Cardiac fibroblast (primary cell): ENCODE measurements at regions not wholly inside any gene's neighbourhood (a gene's known extent, or its start where the extent isn't known, plus 50 kb on each side); places are given as distances from the start of the nearest gene placed in this dataset.

Experiments used
- DNase-seq, 2 donors: peaks; one replicate each; pipeline versions ENCODE4 v3.0.0 to v3.0.0-alpha.2; 2010; ENCODE audit warnings: low read depth in 2 of 2
- H3K4me3 ChIP-seq, 2 donors: replicated peaks in 1 of 2; 1 replicate in 1 of 2; 2 replicates in 1 of 2; pipeline ENCODE4 v1.5.1; 2011; ENCODE audit warnings: low read depth in 2 of 2, low read length in 2 of 2, mild to moderate bottlenecking in 2 of 2, moderate library complexity in 1 of 2
- TF ChIP-seq, protein P1 (sequence below): IDR thresholded peaks from one replicate; pipeline ENCODE4 v1.5.1; 2011; ENCODE audit warnings: low read depth, mild to moderate bottlenecking, low read length, inconsistent platforms

GRCh38 chr2:114108249-114108648, 218.4 kb downstream of the ACTR3 start:
- no peak for DNase-seq
- TF ChIP-seq, protein P1, sequence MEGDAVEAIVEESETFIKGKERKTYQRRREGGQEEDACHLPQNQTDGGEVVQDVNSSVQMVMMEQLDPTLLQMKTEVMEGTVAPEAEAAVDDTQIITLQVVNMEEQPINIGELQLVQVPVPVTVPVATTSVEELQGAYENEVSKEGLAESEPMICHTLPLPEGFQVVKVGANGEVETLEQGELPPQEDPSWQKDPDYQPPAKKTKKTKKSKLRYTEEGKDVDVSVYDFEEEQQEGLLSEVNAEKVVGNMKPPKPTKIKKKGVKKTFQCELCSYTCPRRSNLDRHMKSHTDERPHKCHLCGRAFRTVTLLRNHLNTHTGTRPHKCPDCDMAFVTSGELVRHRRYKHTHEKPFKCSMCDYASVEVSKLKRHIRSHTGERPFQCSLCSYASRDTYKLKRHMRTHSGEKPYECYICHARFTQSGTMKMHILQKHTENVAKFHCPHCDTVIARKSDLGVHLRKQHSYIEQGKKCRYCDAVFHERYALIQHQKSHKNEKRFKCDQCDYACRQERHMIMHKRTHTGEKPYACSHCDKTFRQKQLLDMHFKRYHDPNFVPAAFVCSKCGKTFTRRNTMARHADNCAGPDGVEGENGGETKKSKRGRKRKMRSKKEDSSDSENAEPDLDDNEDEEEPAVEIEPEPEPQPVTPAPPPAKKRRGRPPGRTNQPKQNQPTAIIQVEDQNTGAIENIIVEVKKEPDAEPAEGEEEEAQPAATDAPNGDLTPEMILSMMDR = no peak
- H3K4me3 ChIP-seq = no peak overlapping the region

DNA sequence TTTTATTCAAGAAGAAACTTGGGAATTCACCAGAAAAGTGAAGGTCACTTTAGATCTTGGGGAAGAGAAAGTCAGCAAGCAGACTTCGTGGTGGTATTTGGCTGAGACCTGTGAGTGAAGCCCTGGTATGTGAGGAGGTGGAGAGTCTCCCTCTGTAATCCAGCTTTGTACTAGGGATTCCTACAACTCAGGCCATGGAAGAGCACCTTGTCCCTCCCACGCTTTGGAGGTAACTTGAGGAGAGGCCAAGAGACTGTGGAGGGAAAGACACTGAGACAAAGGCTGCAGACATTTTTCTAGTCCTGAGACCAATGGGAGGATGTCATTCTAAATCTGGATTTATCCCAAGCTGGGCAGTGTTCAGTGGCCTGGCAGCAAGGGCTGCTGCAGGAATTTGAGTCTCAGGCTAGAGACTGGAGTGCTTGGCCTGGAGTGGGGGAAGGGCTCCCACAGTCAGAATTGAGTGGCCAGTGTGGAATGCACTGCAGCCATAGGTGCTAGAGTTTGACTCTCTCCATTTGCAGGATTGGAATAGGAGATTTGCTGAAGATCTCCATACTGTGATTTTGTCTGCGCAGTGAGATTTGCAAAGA, 219.0 kb downstream of the ACTR3 start:
- no peak overlapping the region for H3K4me3 ChIP-seq
- TF ChIP-seq, protein P1 = no peak
- DNase-seq = no peak

GRCh38 chr2:114111329-114111728, 221.4 kb downstream of the ACTR3 start:
- no peak for DNase-seq
- TF ChIP-seq, protein P1 = no peak
- H3K4me3 ChIP-seq = no peak overlapping the region

DNA sequence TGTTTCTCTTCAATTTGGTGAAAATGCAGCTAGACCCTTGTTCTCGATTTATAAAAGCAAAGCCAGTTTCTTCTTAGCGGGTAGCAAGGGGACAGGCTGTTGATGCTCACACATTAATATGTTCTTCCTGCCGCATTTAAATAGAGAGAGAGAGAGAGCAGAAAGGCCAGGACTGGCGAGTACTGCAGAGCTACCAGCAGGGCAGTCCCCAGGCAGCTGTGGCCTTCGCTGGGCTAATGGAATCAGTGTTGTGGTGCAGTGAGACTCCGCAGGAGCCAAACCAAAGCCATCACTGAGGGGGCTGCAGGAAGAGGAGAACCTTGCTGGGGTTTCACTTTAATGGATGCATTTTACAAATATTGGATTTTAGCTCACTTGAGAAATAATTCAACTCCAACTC, 223.6 kb downstream of the ACTR3 start:
- DNase-seq = no peak
- TF ChIP-seq, protein P1 = no peak
- no peak overlapping the region for H3K4me3 ChIP-seq

GRCh38 chr2:114118088-114118487, 228.2 kb downstream of the ACTR3 start:
- TF ChIP-seq, protein P1 = no peak
- no peak for DNase-seq
- H3K4me3 ChIP-seq = no peak overlapping the region

DNA sequence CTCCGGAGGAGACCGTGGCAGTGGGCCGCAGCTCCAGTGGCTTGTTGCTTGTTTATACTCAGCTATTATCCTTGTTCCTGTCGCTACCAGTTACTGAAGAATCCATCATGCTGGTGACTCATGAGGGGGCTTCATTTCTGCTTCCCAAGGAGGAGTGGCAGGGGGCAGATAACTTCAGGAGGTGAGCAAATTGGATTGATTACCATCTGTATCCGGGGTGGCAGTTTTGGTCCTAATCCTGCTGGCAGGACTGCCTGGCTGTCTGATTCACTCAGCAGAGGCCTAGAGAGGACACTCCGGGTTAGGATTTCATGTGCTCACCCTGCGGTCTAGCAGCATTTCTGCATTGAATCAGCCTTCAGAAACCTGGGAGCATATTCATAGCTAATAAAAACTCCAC, 230.0 kb downstream of the ACTR3 start:
- H3K4me3 ChIP-seq = no peak overlapping the region
- DNase-seq = no peak
- TF ChIP-seq, protein P1 = no peak

GRCh38 chr2:114122930-114123329, 233.0 kb downstream of the ACTR3 start:
- TF ChIP-seq, protein P1 = no peak
- DNase-seq = no peak
- H3K4me3 ChIP-seq = no peak overlapping the region
